ENCODE measurements at regions not wholly inside any gene's neighbourhood (a gene's known extent, or its start where the extent isn't known, plus 50 kb on each side); places are given as distances from the start of the nearest gene placed in this dataset.

GRCh38 chr2:128746356-128746755, 427.7 kb upstream of the HS6ST1 start:
- no peak overlapping the region for H3K4me3 ChIP-seq (ENCODE audit: control insufficient read depth, low read depth, low read length)
- TF ChIP-seq CTCF (IDR thresholded peaks at IDR 0.05; ENCODE audit: control insufficient read depth, insufficient read depth, low read depth, low read length, missing control alignments): no peak
- no peak for DNase-seq (ENCODE audit: low read depth)

- H3K4me3 ChIP-seq (ENCODE audit: control insufficient read depth, low read depth, low read length): no peak overlapping the region
- no peak for DNase-seq (ENCODE audit: low read depth)
- no peak for TF ChIP-seq CTCF (IDR thresholded peaks at IDR 0.05; ENCODE audit: control insufficient read depth, insufficient read depth, low read depth, low read length, missing control alignments)
Observed at GRCh38 chr2:128748336-128748735, 429.7 kb upstream of the HS6ST1 start.

- TF ChIP-seq CTCF (IDR thresholded peaks at IDR 0.05; ENCODE audit: control insufficient read depth, insufficient read depth, low read depth, low read length, missing control alignments): no peak
- no peak for DNase-seq (ENCODE audit: low read depth)
- no peak overlapping the region for H3K4me3 ChIP-seq (ENCODE audit: control insufficient read depth, low read depth, low read length)
Observed at GRCh38 chr2:128748835-128749605, 430.4 kb upstream of the HS6ST1 start.

- H3K4me3 ChIP-seq (ENCODE audit: control insufficient read depth, low read depth, low read length): no peak overlapping the region
- DNase-seq (ENCODE audit: low read depth): no peak
- no peak for TF ChIP-seq CTCF (IDR thresholded peaks at IDR 0.05; ENCODE audit: control insufficient read depth, insufficient read depth, low read depth, low read length, missing control alignments)
Observed at GRCh38 chr2:128750328-128751165, 431.9 kb upstream of the HS6ST1 start.

- TF ChIP-seq CTCF (IDR thresholded peaks at IDR 0.05; ENCODE audit: control insufficient read depth, insufficient read depth, low read depth, low read length, missing control alignments): no peak
- no peak overlapping the region for H3K4me3 ChIP-seq (ENCODE audit: control insufficient read depth, low read depth, low read length)
- DNase-seq (ENCODE audit: low read depth): no peak
Observed at GRCh38 chr2:128751746-128752145, 433.1 kb upstream of the HS6ST1 start.

- H3K4me3 ChIP-seq (ENCODE audit: control insufficient read depth, low read depth, low read length): no peak overlapping the region
- no peak for DNase-seq (ENCODE audit: low read depth)
- TF ChIP-seq CTCF (IDR thresholded peaks at IDR 0.05; ENCODE audit: control insufficient read depth, insufficient read depth, low read depth, low read length, missing control alignments): no peak
Observed at GRCh38 chr2:128752691-128753263, 434.1 kb upstream of the HS6ST1 start.
